Stimulated activated CD4-positive, alpha-beta T cell treated with anti-CD3 and anti-CD28 coated beads, Interleukin-15, amount 100 ng/mL, for 48 hours (primary cell): ENCODE measurements at regions not wholly inside any gene's neighbourhood (a gene's known extent, or its start where the extent isn't known, plus 50 kb on each side); places are given as distances from the start of the nearest gene placed in this dataset.
"Not testable (repeated sequence)": the region's sequence is repeated elsewhere in the genome, so short reads cannot be mapped to it uniquely, and the experiment has no call there.

Experiments
- DNase-seq, 2 donors: peaks; one replicate each; pipeline ENCODE4 v3.0.0-alpha.2; 2020; ENCODE audit warnings: low read depth in 2 of 2

DNA sequence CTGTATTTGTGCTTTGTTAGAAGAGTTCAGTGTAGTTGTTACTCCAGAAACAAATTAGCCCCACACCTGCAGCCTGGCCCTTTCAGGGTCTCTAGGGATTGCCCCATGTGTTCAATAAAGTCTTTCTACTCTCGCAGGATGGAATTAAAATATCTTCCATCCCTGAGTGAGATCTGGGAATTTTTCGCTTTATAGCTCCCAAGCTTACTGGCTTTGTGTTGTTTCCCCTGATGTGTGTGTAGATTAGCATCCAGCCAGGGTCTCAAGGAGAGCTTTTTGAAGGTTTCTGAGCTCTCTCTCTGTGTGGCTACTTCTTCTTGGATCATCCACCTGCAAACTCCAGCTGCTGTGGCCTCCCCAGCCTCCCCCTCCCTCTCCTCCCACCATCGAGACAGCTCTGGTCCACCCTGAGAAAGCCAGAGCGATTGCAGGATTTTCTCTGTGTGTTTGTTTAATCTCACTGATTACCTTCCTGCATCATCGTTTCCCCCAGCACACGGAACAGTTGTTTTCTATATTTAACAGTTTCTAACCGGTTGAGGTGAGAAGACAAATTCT, 553.5 kb downstream of the TBC1D22A start:
- no peak for DNase-seq

DNA sequence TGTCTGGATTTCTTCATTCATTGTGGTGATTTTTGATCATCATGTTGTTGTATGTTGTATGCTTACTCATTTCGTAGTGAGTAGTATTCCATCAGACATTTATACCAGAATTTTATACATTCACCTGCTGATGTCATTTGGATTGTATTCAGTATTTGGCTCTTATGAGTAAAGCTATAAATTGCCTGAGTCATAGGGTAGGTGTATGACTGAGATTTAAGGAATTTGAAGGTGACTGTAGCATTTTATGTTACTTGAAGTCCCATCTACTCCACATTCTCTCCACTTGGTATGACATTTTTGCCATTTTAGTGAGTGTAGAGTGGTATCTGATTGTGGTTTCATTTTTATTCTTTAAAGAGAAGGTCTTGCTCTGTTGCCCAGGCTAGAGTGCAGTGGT, 548.2 kb downstream of the TBC1D22A start:
- no peak for DNase-seq

DNA sequence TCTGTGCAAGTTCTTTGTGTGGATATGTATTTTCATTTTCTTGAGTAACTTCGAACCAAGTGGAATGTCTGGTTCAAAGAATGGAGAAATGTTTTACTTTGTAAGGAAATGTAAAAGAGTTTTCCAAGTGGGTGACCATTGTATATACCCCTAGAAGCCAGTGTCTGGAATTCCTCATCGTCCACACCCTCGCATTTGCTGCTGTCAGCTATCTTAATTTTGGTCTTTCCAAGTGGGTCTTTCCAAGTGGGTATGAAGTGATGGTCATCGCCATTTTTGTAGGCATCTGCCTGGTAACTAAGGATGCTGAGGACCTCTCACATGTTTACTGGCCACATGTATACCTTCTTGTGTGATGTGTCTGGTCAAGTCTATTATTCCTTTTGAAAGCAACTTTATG, 547.5 kb downstream of the TBC1D22A start:
- no peak for DNase-seq

DNA sequence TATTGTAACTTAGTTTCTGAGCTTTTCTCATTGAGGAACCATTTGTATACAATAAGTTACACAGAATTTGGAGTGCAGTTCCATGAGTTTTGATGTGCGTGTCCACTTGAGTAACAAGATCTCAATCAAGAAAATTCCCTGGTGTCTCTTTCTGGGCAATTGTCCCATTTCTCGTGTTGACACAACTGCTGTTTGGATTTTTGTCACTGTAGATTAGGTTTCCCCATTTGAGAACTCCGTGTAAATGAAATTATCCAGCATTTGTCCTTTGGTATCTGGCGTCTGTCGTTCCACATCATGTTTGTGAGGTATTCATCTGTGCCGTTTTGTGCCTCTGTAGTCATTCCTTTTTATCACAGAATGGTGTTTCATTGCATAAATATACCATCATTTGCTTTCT, 547.0 kb downstream of the TBC1D22A start:
- no peak for DNase-seq

DNA sequence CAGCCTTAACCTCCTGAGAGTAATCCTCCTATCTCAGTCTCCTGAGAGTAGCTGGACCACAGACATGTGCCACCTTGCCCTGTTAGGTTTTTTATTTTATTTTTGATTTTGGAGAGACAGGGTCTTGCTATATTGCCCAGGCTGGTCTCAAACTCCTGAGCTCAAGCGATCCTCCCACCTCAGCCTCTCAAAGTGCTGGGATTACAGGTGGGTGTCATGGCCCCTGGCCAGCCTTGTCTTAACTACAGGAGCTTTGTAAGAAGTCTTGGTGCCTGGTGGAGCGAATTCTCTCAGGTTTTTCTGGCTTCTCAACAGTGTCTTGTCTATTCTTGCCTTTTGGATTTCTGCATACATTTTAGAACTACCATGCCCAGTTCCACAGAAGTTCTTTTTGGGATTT, 546.4 kb downstream of the TBC1D22A start:
- DNase-seq = no peak

DNA sequence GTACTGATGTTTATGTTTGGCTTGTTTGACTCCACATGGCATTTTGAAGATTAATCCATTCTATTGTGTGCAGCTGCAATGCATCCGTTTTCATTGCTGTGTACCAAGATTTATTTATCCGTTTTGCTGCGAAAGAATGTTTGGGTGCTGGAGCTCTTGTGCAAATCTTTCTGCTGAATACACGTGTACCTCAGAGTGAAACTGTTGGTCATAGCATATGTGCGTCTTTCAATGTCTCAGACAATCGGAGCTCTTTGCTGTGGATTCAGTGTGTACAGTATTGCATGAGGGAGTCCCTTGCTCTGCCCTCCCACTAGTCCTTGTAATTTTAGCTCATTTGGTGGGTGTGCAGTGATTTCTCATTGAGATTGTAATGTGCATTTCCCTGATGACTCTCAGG, 545.4 kb downstream of the TBC1D22A start:
- no peak for DNase-seq

DNA sequence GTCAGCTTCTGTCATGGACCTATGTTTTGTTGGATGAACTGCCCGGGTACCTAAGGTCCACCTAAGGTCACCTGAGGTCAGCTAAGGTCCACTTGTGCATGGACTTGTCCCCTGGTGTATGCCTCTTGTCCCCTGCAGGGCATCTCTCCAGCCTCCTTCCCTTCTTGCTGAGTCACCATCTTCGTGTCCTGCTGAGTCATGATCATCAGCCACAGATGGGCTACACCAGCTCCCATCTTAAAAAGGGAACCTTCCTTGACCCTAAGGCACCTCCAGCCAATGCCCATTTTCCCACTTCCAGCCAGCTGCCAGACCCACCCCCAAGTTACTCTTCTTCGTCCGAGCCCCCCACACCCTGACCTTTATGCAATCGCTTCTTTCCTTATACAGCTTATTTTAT, 544.9 kb downstream of the TBC1D22A start:
- no peak for DNase-seq

DNA sequence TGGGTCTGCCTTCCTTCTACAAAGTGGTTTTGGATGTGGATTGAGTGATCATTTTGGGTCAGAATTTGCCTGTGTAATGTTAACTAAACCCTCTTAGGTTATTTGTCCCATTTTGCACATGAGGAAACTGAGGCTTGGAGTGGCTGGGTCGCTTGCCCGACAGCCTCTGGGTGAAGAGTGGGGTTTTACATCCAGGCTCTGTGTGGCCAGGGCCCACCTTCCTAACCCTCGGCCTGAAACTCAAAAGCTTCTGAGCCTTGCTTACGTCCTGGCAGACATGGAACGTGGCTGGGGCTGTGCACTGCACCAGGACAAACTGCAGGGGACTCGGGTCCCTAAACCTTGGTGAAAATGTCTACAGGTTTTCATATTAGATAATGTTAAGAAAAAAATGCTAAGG, 542.4 kb downstream of the TBC1D22A start:
- DNase-seq = no peak

DNA sequence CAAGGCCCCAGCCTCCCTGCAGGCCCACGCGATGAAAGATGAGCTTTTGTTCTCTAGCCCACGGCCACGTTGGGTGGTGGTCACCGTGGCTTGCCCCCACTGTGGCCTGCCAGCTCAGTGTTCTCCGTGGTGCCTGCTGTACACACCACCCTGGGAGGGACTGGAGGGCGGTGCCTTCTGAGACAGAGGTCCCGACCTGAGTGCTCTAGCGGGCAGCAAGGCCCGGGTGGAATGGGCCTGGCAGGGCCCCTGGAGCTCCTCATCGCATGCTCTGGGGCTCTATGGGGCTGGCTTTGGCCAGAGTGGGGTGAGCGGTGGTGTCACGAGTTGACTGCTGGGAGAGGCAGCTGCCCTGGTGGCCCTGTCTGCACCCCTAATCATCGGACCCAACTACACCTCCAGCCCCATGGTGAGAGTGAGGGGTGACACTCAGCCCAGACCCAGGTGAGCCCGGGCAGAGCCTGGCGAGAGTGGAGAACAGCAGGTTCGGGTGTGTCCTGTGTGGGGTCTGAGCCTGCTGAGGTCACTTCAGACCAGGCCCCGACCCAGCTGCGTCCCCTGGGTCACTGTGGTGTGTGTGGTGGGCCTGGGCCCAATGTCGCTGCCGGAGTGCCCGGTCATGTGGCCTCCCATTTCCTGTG, 541.9 kb downstream of the TBC1D22A start:
- no peak for DNase-seq

DNA sequence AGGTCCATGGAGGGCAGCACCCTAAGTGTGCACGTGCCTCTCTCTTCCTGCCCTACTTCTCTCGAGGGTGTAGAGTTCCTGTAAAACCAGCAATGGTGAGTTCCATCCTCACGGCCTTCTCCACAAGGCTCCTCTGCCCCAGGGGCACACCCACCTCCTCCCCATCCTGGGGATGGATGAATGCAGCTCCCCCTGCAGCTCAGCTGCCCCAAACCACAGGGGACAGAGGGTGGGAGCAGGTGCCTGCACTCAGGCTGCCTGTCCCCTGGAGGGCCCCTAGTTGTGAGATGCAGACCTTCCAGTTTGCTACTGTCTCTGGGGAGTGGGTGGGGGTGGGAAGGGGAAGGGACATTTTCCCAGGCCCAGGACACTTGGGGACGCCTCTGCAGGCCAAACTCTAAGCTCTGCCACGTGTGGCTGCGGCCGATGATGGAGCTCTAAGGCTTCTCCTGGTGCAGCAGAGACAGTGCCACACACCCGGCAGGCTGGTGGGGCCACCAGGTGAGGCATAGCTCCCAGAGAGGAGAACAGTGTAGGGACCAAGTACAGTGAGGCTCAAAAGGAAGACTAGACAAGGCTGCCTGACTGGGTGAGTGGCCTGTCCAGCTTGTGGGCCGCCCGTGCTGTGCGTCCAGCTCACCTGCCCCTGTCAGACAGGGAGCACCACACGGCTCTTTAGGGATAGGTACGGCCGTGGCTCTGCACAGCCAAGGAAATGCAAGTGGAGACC, 540.9 kb downstream of the TBC1D22A start:
- no peak for DNase-seq

DNA sequence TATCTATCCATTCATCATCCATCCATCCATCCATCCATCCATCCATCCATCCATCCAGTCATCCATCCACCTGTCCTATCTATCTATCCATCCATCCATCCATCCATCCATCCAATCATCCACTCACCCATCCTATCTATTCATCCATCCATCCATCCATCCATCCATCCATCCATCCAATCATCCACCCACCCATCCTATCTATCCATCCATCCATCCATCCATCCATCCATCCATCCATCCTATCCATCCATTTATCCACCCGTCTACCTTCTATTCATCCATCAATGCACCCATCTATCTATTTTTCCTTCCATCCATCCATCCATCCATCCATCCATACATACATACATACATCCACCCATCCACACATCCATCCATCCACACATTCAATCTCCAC, 540.1 kb downstream of the TBC1D22A start:
- not testable (repeated sequence) for DNase-seq

DNA sequence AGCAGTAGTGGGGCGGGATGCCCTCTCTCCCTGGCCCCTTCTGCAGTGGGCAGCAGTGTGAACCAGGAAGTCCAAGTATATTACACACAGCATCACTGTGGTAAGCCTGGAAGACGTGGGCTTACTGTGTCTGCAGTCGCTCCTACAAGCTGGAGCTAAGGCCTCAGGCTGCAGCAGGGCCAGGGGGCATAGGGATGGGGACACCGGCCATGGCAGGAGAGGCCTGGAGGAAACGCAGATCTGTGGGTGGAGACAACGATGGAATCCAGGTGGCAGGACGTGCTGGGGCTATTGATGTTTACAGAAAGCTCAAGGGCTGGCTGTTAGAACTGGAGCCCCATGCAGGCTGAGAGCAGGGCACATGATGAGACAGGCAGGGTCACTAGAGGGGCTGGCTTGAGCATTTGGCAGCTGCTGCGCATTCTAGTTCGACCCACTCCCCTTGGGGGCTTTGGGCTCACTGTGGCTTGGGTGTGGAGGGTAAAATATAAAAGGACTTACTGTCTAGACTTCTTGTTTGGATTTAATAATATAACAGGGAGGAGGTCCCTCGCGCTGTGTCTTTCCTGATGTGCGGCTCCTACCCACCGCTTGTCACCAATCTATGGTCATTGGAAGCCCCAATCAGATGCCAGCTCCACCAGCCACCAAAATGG, 539.5 kb downstream of the TBC1D22A start:
- no peak for DNase-seq

DNA sequence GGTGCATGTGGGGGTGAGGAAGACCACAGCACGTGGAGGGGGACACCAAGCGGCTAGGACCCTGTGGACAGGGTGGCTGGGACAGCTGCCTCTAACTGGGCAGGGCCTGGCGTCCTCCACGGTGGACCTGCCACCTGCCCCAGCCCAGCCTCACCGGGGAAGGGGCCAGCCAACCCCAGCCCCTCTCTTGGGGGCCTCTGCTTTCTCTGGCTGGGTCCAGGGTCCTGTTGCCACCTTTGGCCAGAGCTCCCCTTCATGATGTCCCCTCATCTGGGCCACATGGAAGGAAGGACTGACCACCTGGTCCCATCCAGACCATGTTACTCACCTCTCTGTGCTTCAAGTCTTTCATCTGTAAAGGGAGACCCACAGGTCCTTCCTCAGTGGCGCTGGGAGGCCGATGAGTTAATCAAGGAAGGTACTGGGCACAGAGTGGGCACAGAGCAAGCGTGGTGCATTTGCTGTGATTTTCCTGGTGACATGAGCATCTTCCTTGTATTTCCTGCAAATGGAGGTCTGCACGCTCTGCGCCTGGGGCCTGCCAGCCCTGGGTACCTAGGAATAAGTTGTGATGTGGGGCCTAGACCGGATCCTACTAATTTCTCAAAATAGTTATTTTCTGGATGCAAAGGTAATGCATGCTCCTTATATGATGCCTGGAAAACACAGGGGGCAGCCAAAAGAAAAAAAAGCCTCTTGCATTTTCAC, 538.4 kb downstream of the TBC1D22A start:
- no peak for DNase-seq

DNA sequence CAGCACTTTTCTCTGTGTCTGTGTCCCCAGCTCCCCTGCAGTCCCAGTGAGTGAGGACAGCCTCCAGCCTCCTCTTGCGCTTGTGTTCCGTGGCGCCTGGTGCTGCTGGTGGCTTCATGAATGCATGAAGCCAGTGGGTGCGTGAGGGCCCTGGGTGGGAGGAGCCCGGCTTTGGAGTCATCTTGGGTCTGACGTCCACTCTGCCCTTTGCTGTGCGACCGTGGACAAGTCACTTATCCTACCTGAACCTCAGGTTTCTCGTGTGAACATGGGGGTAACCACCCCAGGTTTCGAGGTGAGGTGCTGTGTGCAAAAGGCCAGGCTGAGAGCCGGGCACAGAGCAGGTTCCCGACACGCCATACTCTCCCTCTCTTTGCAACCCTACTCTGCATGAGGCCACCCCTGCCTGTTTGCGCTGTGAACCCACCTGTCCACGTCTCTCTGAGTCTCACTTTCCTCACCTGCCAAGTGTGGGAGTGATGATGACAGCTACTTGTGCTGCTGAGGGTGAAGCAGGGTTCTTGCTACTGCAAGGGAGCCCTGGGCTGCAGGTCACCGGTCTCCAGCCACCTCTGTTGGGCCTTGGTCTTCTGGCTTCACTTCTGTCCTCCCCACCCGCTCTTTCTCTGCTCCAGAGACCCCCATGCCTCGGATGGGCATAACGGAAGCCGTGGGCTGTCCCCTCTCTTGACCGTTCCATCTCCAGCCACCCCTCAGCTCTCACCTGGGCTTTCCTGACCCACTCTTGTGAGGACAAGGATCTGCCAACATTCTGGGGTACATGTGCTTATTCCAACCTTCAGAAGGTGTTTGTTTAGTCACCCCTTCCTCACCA, 537.6 kb downstream of the TBC1D22A start:
- no peak for DNase-seq

DNA sequence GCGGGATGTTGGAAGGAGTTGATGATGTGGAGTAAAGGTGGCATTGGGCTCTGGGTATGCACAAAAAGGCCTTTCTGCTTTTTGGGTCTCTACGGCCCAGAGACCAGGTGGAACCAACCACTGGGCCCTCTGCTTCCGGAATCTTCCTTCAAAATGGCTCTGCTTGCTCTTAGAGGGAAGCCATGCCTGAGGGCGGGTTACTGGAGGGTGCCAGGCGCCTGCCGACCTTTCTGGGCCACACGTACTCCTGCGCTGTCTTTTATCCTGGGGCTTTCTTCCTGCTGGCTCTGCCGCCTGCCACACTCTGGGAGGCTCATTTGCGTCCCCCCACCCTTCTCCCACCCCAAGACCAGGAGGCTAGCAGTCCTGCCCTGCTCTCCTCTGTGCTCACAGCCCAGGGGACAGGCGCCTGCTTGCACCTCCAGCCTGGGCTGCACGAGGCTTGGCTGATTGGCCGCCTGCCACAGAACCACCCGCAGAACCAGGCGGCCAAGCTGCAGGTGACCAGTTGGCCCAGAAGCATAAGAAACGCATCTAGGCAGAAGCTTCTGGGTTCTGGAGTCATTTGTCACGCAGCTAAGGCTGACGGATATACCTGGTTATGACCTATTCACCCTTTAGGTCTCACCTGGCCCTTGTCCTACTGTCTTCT, 536.9 kb downstream of the TBC1D22A start:
- no peak for DNase-seq

DNA sequence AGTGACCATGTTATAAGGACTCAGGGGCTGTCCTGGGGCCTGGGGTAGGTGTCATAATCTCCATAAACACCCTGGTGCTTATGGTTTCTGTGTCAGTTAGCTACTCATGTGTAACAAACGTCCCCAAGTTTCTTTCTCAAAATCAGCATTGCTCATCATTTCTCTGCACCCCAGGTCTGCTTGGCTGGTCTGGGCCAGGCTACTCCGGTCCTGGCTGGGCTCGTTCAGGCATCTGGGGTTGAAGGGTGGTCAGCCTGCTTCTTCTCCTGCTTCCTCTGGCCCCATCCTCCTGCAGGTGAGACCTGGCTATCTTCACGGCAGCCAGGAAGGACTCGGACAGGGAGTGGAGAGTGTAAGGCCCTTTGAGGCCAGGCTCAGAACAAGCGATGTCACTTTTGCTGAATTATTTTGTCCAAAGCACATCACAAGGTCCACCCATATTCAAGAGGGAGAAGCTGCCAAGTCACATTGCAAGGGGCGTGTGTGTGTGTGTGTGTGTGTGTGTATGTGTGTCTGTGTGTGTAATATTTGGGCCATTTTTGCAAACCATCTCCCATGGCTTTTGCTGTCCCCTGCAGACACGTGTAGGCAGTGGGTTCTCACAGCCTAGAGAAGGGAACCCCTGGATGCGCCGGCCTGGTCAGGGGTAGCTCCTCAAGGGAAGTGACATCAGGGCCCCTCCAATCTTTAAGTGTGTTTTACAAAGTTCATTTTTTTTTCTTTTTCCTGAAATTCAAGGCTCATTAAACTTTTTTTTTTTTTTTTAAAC, 535.8 kb downstream of the TBC1D22A start:
- DNase-seq = no peak

DNA sequence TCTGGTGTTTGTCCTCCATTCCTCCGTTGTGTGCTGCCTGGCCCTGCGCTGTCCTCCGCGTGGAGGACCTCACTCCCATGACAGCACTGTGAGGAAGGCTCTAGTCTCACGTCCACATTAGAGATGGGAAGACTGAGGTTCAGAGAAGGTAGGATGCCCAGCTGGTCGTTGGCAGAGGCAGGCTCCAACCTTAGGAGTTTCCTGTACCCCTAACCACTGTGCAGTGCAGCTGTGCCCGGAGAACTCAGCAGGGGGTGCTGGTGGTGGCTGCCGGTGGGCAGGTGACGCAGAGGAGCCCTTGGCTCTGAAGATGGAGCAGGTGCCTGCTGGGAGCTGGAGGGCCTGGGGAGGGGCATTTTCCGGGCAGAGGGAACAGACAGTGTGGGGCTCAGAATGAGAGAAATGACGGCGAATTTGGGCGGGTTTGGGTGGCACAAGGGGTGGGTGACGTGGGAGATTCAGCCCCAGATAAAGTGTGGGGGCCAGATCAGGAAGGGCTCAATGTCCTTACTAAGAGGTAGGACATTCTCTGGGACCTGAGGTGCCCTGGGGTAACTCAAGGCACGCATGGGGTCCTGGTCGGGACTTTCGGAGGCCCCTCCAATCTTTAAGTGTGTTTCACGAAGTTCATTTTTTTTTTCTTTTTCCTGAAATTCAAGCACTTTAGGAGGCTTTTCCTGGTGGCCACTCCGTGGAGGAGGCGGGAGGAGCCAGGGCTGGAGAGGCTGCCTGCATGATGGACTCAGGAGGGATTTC, 535.0 kb downstream of the TBC1D22A start:
- no peak for DNase-seq

DNA sequence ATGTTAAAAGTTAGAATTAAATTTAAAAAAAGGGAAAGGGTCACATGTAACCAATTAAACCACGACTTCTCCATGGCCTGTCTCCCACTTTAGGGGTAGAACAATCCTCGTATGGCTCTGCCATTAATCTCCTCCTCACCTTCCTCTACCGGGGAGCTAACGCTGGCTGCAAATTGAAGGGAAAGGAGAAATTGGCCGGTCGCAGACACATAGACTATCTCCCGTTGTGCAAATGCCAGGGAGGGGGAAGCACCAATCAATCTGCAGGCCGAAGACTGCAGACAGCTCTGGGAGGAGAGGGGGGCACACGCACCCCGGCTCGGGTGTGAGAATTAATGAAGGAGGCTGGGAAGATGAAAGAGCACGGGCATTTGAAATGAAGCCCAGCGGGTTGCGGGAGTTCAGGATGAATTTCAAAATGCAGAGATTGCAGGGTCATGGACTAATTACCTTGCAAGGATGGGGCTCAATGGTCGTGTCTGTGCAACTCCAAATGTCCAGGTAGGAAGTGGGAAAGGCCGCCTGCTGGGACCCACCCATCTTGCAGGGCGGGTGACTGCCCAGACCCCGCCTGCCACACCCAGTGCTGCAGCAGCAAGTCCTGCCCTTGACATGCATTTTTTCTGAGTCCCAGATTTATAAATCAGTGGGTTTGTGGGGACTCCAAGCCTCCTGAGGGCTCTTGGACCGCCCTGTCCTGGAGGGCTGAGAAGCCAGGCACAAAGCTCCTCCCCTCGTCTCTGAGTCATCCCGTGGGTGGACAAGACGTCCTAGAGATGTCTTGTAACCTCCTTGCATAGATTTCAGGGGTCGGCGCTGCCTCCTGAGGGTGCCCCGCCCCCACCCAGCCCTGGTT, 534.2 kb downstream of the TBC1D22A start:
- no peak for DNase-seq
